Panc1 (cell line): ENCODE measurements at regions not wholly inside any gene's neighbourhood (a gene's known extent, or its start where the extent isn't known, plus 50 kb on each side); places are given as distances from the start of the nearest gene placed in this dataset.

Experiments used
- POLR2AphosphoS5 ChIP-seq: IDR thresholded peaks from 2 replicates; pipeline ENCODE4 v1.6.1; 2012; ENCODE audit warnings: mild to moderate bottlenecking, low read depth, low read length, moderate library complexity
- TF ChIP-seq, protein P1 (sequence below): fragments of 450-650 bp; IDR thresholded peaks from 2 replicates; pipeline ENCODE4 v1.5.1; 2017; ENCODE audit warnings: mild to moderate bottlenecking

GRCh38 chr6:71527886-71528285 is 239.3 kb downstream of the OGFRL1 start:
- TF ChIP-seq, protein P1, sequence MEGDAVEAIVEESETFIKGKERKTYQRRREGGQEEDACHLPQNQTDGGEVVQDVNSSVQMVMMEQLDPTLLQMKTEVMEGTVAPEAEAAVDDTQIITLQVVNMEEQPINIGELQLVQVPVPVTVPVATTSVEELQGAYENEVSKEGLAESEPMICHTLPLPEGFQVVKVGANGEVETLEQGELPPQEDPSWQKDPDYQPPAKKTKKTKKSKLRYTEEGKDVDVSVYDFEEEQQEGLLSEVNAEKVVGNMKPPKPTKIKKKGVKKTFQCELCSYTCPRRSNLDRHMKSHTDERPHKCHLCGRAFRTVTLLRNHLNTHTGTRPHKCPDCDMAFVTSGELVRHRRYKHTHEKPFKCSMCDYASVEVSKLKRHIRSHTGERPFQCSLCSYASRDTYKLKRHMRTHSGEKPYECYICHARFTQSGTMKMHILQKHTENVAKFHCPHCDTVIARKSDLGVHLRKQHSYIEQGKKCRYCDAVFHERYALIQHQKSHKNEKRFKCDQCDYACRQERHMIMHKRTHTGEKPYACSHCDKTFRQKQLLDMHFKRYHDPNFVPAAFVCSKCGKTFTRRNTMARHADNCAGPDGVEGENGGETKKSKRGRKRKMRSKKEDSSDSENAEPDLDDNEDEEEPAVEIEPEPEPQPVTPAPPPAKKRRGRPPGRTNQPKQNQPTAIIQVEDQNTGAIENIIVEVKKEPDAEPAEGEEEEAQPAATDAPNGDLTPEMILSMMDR = no peak; the same call in 1 of the 2 replicates
- TF ChIP-seq POLR2AphosphoS5 = no peak
